ENCODE measurements at regions not wholly inside any gene's neighbourhood (a gene's known extent, or its start where the extent isn't known, plus 50 kb on each side); places are given as distances from the start of the nearest gene placed in this dataset.

- no peaks in the 10 kb centered on the region for H3K4me1 ChIP-seq
- H3K27me3 ChIP-seq = no peaks in the 10 kb centered on the region
- DNase-seq (ENCODE audit: extremely low spot score in 2 of 2) = no peak
- intact Hi-C loops (cut with DNase I) = no loop called here
- H3K4me3 ChIP-seq = no peak overlapping the region
- H3K9me3 ChIP-seq = no peaks in the 10 kb centered on the region
- TF ChIP-seq CTCF (IDR thresholded peaks at IDR 0.05) (no peak), POLR2A (IDR thresholded peaks at IDR 0.05) (no peak), POLR2AphosphoS5 (IDR thresholded peaks at IDR 0.05; ENCODE audit: insufficient read depth in 1 of 2, low read depth in 1 of 2) (no peak)
- no peak overlapping the region for H3K27ac ChIP-seq
- no peaks in the 10 kb centered on the region for H3K36me3 ChIP-seq
These were observed 195.7 kb downstream of the CENPW start for GRCh38 chr6:126535595-126535994.

- intact Hi-C loops (cut with DNase I) = no loop called here
- TF ChIP-seq POLR2AphosphoS5 (IDR thresholded peaks at IDR 0.05; ENCODE audit: insufficient read depth in 1 of 2, low read depth in 1 of 2) (no peak), CTCF (IDR thresholded peaks at IDR 0.05) (no peak)
- no peak overlapping the region for H3K4me3 ChIP-seq
- H3K27me3 ChIP-seq = no peaks in the 10 kb centered on the region
- no peak for DNase-seq (ENCODE audit: extremely low spot score in 2 of 2)
- H3K36me3 ChIP-seq = no peaks in the 10 kb centered on the region
- no peaks in the 10 kb centered on the region for H3K9me3 ChIP-seq
- no peak overlapping the region for H3K27ac ChIP-seq
- no peaks in the 10 kb centered on the region for H3K4me1 ChIP-seq
These were observed 197.3 kb downstream of the CENPW start for GRCh38 chr6:126537061-126537816.

GRCh38 chr6:126539022-126539421, 199.1 kb downstream of the CENPW start:
- H3K36me3 ChIP-seq = no peaks in the 10 kb centered on the region
- H3K4me3 ChIP-seq = no peak overlapping the region
- DNase-seq (ENCODE audit: extremely low spot score in 2 of 2) = no peak
- no peaks in the 10 kb centered on the region for H3K27me3 ChIP-seq
- intact Hi-C loops (cut with DNase I) = no loop called here
- H3K9me3 ChIP-seq = no peaks in the 10 kb centered on the region
- no peak overlapping the region for H3K27ac ChIP-seq
- no peak for TF ChIP-seq POLR2A (IDR thresholded peaks at IDR 0.05)
- no peak for TF ChIP-seq POLR2AphosphoS5 (IDR thresholded peaks at IDR 0.05; ENCODE audit: insufficient read depth in 1 of 2, low read depth in 1 of 2)
- no peak for TF ChIP-seq CTCF (IDR thresholded peaks at IDR 0.05)
- no peaks in the 10 kb centered on the region for H3K4me1 ChIP-seq

- no peak overlapping the region for H3K4me3 ChIP-seq
- no peaks in the 10 kb centered on the region for H3K4me1 ChIP-seq
- no peak for DNase-seq (ENCODE audit: extremely low spot score in 2 of 2)
- TF ChIP-seq CTCF (IDR thresholded peaks at IDR 0.05) (no peak), POLR2AphosphoS5 (IDR thresholded peaks at IDR 0.05; ENCODE audit: insufficient read depth in 1 of 2, low read depth in 1 of 2) (no peak), POLR2A (IDR thresholded peaks at IDR 0.05) (no peak)
- no peaks in the 10 kb centered on the region for H3K9me3 ChIP-seq
- H3K27me3 ChIP-seq = no peaks in the 10 kb centered on the region
- intact Hi-C loops (cut with DNase I) = no loop called here
- no peak overlapping the region for H3K27ac ChIP-seq
- H3K36me3 ChIP-seq = no peaks in the 10 kb centered on the region
These were observed 200.2 kb downstream of the CENPW start for GRCh38 chr6:126540161-126540560.

- H3K36me3 ChIP-seq = no peaks in the 10 kb centered on the region
- no peak overlapping the region for H3K4me3 ChIP-seq
- intact Hi-C loops (cut with DNase I) = no loop called here
- H3K4me1 ChIP-seq = no peaks in the 10 kb centered on the region
- H3K9me3 ChIP-seq = no peaks in the 10 kb centered on the region
- TF ChIP-seq CTCF (IDR thresholded peaks at IDR 0.05) = no peak
- TF ChIP-seq POLR2A (IDR thresholded peaks at IDR 0.05) = no peak
- TF ChIP-seq POLR2AphosphoS5 (IDR thresholded peaks at IDR 0.05; ENCODE audit: insufficient read depth in 1 of 2, low read depth in 1 of 2) = no peak
- DNase-seq (ENCODE audit: extremely low spot score in 2 of 2) = no peak
- H3K27me3 ChIP-seq = no peaks in the 10 kb centered on the region
- no peak overlapping the region for H3K27ac ChIP-seq
These were observed 202.0 kb downstream of the CENPW start for GRCh38 chr6:126541806-126542491.
